GM12865 (cell line): ENCODE measurements at regions not wholly inside any gene's neighbourhood (a gene's known extent, or its start where the extent isn't known, plus 50 kb on each side); places are given as distances from the start of the nearest gene placed in this dataset.

ENCODE experiments used
- DNase-seq: peaks from one replicate; pipeline ENCODE4 v3.0.0; 2010; ENCODE audit warnings: low read depth
- H3K4me3 ChIP-seq: 2 replicates; pipeline ENCODE4 v1.5.1; 2011; ENCODE audit warnings: mild to moderate bottlenecking, low read depth, low read length, control low read depth
- TF ChIP-seq, protein P1 (sequence below): IDR thresholded peaks from 2 replicates; pipeline ENCODE4 v1.5.1; 2011; ENCODE audit warnings: low read length, control low read depth, low read depth, inconsistent platforms; ENCODE audit not compliant: insufficient read depth; ENCODE audit errors: missing control alignments

DNA sequence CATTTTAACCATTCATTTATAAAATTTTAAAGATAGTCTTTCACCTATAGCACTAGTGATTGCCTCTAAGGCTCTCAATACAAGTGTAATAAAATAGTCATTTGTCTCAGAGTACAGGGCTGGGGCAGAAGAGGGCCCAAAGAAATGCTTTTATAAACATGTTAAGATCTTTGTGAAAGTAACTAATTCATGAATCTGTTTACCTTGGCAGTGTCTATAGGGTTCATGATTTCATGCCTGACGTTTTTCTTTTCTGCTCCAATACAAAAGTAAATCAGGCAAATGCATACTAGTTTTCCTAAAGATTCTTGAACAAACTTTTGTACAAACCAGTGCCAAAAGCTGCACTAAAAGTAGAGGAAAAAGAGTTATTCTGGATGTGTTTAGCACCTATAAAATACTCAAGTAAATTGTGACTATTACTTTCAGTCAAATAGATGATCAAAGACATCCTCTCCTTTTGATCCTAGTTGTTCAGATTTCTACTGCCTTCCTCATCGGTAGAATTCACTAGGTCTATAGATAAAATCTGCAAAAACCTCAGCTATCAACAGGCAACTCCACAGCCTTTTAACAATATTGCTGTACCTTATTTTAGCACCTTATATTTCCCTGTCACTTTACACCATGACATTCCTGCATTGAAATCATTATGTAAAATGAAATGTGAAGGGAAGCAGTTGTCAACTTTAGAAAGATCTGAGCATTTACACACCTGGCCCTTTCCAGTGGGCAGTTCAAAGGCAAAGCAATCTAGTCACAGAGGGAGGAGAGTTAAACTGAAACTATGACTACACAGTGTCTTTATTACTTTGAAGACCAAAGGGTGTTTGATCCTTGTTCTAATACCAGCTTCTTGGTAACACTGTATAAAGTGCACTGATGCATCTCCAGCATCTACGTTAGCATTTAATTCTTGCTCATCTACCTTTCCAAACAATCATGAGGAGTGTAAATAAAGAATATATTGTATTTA is 100.0 kb upstream of the MED13 start:
- no peak overlapping the region for H3K4me3 ChIP-seq
- TF ChIP-seq, protein P1, sequence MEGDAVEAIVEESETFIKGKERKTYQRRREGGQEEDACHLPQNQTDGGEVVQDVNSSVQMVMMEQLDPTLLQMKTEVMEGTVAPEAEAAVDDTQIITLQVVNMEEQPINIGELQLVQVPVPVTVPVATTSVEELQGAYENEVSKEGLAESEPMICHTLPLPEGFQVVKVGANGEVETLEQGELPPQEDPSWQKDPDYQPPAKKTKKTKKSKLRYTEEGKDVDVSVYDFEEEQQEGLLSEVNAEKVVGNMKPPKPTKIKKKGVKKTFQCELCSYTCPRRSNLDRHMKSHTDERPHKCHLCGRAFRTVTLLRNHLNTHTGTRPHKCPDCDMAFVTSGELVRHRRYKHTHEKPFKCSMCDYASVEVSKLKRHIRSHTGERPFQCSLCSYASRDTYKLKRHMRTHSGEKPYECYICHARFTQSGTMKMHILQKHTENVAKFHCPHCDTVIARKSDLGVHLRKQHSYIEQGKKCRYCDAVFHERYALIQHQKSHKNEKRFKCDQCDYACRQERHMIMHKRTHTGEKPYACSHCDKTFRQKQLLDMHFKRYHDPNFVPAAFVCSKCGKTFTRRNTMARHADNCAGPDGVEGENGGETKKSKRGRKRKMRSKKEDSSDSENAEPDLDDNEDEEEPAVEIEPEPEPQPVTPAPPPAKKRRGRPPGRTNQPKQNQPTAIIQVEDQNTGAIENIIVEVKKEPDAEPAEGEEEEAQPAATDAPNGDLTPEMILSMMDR = no peak
- peak; percentile 46 for DNase-seq

DNA sequence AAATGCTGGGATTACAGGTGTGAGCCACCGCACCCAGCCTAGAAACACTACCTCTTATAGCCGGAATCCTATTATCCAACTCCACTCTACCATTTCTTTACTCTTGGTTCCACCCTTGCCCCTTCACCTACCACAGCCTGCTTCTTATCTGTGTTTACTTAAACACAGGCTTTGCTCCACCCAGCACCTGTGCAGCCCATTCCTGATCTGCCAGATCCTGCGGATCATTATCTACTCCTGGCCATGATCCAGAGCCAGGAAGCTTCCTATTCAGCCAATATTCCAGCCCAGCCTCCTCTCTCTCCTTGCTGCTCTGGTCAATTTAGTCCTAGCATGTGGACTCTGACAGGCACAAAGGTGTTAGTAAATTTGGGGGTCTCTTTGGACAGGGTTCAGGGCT is 98.8 kb upstream of the MED13 start:
- TF ChIP-seq, protein P1 = no peak
- DNase-seq = no peak
- H3K4me3 ChIP-seq = no peak overlapping the region

DNA sequence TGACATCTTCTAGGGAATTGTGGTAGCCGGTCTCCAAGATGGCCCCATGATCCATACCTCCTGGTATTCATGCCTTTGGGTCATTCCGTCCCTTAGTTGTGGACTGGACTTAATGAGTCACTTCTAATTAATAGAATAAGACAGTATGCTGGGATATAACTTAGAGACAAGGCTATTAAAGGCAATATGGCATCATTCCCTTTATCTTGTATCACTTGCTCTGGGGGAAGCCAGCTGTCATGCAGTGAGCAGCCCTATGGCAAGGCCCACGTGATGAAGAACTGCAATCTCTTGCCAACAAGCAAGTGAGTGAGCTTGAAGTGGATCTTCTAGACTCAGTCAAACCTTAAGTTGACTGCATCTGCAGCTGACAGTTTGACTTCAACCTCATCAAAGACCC is 97.8 kb upstream of the MED13 start:
- TF ChIP-seq, protein P1 = no peak
- H3K4me3 ChIP-seq = no peak overlapping the region
- DNase-seq = no peak

DNA sequence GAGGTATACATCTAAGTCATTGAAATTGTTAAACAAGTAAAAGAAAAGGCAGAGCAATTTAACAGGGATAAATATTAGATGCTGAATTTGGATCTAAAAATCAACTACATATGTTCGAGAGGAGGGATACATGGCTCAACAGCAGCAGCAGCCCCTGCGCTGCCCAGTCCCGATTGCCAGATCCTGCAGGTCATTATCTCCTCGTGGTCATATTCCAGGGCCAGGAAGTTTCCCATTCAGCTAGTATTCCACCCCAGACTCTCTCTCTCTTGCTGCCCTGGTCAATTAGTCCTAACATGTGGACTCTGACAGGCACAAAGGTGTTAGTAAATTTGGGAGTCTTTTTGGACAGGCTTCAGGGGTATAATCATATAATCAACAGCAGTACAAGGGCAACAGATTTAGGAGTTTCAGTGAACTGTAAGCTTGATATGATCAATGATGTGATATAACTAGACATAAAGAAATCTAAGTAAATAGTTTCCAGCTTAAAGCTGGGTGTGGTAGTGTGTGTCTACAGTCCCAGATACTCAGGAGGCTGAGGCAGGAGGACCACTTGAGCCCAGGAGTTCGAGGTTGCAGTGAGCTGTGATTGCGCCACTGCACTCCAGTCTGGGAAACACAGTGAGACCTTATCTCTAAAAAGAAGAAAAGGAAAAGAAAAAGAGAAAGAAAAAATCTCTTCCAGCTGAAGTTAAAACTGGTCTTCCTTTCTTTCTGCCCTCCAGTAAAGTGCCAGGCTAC is 96.5 kb upstream of the MED13 start:
- no peak for DNase-seq
- TF ChIP-seq, protein P1 = no peak
- no peak overlapping the region for H3K4me3 ChIP-seq

GRCh38 chr17:62160816-62161215 is 95.7 kb upstream of the MED13 start:
- TF ChIP-seq, protein P1 = no peak
- no peak overlapping the region for H3K4me3 ChIP-seq
- DNase-seq = no peak

DNA sequence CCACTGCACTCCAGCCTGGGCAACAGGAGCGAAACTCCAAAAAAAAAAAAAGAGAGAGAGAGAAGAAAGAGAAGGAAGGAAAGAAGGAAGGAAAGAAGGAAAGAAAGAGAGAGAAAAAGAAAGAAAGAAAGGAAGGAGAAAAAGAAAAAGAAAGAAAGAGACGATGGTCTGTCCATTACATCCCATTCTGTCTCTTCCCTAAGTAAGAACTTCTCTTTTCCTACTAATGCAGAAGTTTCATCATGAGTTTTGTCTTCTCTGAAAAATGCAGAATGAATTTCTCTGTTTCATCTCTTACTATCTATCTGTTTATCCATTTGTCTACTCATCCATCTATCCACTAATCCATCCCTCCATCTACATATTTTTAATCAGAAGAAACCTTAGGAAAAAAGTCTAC is 94.9 kb upstream of the MED13 start:
- no peak for DNase-seq
- TF ChIP-seq, protein P1 = no peak
- H3K4me3 ChIP-seq = no peak overlapping the region
